SK-N-DZ (cell line): ENCODE measurements at regions not wholly inside any gene's neighbourhood (a gene's known extent, or its start where the extent isn't known, plus 50 kb on each side); places are given as distances from the start of the nearest gene placed in this dataset.

Experiments used
- DNase-seq: peaks from one replicate; pipeline ENCODE4 v3.0.0-alpha.2; 2015; ENCODE audit warnings: low spot score

DNA sequence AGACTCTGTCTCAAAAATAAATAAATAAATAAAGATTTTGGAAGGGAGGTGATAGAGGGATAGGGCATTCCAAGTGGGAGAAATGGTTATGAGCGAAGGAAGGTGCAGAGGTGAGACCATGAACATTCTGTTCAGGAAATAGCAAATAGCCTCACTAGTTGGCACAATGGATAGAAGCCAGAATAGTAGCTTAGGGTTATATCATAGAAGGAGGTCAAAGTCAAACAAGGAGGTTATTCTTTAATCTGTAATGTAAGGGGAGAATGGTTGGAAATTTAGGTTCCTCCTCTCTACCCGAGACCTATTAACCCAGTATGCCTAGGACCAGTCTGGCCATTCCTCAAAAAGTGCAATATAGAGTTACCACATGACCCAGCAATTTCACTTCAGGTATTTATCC, 275.8 kb downstream of the MN1 start:
- no peak for DNase-seq

DNA sequence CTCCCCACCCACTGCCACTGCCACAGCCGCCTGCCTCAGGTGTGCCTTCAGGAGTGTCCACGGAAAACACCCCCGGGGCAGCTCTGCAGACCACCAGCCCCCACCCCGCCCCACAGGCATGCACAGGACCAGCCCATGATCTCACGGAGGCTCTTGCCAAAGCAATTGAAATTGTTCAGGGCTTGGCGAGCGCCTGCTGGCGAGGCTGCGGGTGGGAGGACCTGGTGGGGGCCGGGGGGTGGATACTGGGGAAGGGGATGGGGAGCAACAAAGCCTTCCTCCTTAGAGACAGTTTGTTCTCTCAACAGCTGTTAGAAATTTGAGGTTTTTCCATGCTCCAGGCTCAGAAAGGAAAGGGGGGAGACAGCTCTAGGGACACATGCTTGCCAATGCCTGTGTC, 274.7 kb downstream of the MN1 start:
- no peak for DNase-seq

DNA sequence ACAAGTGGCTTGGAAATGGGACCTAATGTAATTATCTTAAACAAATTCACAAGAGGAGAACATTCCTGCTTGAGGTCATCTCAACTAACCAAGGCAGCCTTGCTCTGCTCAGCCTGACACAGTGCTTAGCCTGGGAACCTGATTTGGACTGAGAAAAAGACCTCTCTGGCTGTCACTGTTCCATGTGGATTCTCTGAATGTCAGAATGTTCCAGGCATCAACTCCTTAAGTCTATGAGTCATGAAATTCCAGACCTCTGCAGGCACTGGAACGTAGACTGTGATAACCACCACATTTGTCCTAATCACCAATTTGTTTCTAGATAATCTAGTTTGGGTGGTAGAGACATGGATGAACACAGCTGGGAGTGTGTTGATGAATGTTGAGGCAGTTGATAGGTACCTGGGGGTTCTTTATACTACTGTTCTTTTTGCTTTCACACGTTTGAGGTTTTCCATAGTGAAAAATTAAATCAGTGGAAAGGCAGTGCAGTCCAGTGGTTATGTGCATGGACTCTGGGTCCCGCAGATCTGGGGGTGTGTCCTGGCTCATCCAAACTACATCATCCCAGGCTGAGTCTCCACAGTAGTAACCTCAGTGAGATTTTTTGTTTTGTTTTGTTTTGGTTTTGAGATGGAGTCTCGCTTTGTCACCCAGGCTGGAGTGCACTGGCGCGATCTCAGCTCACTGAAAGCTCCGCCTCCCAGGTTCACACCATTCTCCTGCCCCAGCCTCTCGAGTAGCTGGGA, 269.6 kb downstream of the MN1 start:
- DNase-seq, result no peak

DNA sequence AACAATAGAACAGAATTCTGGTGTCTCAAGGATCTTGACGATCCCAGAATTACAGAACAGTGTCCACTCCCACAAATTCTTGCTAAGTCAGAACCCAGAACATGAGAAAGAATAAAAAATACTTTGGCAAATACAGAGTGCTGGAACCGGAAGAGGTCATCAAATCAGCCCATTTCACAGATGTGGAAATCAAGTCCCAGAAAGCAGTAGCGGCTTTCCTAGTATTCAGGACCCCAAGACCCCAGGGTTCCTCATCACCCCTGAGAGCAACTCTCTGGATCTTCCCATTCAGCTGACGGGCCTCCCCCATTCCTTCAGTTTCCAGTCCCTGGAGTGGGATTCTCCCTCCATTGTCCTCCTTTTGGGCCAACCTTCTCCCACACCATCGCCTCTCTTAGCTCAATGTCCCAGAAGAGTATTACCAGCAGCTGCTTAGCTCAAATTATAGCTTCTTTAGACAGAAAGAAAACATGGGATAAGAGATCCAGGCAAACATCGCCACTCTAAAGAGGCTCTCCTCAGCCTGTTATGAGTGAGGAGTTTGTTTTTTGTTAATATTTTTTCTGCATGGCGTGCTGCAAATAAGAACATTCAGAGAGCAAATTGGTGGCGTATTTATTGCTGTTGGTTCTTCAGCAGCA, 268.3 kb downstream of the MN1 start:
- no peak for DNase-seq

DNA sequence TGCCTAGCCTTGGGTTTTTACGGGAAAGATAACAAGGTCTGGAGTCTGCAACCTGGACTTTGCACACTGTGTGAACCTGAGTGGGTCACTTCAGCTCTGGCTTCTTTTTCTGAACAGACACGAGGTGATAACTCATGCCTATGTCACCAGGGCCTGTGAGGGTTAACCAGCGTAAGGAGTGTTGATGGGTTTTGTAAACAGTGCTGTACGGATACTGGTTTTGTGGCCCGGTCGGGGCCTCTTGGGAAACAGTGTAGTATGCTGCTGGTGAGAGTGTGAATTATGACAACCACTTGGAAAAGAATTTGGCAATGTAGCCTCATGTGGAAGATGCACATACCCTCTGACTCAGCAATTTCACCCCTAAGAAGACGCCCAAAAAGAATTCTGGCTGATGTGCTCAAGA, 266.8 kb downstream of the MN1 start:
- no peak for DNase-seq

DNA sequence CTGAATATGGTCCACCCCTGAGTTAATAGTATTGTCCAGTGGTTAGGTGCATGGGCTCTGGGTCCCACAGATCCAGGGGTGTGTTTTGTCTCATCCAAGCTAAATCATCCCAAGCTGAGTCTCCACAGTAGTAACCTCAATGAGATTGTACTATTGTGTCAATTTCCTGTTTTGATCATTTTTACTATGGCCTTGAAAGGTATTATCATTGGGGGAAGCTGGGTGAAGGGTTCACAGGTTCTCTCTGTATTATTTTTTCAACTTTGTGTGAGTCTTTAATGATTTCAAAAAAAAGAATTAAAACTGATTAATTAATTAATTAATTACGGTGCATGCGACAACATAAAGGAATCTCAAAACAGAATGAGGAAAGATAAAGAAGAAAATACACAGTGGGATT, 266.1 kb downstream of the MN1 start:
- DNase-seq, result no peak

DNA sequence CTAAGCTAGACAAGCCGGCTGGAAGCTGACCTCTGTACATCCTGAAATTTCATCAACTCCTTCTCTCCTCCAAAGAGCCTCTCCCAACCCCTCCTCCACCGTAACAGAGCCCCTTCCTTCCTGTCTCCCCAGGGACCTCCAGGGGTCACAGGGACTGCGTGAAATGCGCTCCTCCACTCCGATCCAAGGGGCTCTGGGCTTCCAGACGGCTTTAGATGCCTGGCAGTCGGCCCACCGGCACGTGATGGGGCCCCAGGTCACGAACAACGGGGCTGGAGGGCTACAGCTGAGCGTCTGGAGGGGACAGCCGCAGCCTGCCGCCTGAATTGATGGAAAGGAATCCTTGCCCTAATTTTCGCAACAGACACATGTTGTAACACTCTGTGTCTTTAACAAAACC, 264.1 kb downstream of the MN1 start:
- DNase-seq, result peak; percentile 11

DNA sequence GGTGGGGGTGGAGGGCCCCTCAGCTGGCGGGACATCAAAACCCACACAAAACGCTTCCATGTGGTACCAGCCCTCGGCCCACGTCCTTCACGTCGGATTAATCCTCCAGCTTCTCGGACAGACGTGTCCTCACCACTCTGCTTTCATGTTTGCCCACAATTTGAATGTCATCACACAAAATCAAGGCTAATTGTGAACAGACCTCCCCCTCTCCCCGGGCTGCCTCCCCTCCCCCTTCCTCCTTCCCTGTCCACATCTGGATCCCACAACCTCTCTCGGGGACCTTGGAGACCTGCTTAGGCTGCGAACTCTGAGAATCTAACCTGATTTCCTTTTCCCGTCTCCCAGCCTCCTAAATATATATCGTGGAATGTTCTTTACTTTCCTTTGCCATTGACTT, 262.9 kb downstream of the MN1 start:
- no peak for DNase-seq

DNA sequence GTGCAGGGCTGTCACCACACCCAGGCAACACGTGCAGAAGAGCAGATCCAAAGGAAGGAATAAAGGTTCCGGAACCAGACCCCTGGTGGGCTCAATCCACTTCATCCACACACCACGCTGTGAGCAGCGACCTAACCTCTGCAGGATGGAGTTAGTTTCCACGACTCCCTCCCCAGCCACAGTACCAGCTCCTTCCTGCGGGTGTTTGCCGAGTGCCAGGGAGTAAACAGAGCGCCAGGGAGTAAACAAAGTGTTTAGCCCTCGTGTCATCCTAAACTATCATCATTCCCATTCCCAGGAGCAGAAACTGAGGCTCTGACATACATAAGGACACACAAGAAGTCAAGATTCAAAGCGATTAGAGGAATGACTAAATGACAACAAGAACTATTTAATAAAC, 261.3 kb downstream of the MN1 start:
- DNase-seq, result no peak

DNA sequence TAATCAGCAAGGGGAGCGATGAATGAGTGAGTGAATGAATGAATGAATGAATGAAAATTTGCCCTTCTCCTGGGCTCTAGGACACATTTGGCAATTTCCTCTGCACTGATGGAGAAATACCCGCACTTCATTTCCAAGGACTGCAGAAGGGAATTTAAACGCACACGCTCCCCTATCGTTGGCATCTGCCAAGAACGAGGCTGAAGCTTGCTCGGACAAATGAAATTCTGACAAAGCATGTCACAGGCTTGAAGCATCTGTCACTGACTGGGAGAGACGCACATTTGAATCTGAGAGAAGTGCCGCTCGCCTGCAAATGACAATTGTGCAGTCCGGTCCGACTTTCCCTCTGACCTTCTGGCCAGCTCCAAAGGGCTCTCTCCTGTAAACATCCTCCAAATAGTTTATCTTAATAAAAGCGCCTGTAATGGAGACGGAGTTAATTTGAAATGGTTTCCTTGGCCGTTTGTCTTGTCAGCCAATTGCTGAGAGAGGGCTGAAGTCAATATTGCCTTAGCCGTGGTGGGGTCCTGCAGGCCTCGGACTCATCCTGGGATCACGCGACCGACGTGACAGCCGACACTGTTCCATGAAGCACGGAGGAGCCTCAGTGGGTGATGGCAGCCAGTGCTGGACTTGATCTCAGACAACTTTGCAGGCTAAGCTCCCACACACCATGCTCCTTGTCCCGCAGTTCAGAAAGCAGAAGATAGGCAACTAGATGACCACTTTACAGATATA, 260.7 kb downstream of the MN1 start:
- DNase-seq, result no peak

DNA sequence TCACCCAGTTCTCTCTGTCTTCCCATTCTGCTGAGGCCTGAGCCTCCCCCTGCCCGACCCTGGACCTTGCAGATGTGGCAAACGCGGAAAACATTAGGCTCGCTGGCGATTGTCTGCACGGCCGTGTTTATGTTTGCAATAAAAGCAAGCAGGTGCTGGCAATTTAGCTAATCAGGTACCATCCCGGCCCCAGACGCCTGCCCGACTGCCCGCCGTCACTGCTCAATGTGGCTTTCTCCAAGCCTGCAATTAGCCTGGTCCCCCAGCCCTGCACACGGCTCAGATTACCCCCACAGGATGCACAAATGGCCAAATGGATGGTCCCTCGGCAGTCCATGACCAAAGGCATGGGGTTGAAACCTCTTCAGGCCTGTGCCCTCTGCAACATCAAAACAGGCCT, 259.7 kb downstream of the MN1 start:
- peak; percentile 12 for DNase-seq

DNA sequence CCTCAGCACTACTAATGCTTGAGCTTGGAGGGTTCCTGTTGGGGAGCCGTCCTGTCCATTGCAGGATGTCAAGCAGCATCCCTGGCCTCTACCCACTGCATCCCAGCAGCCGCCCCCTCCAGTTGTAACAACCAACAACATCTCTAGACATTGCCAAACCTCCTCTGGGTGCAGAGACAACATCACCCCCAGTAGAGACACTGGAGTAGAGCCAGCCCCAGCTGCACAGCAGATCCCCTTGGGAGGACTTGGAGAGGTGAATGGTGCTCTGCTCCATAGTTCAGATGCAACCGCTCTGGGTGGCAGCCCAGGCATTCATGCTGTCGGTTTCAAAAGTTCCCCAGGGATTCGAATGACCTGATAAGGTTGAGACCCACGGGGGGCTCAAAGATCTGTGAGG, 259.0 kb downstream of the MN1 start:
- DNase-seq, result no peak

DNA sequence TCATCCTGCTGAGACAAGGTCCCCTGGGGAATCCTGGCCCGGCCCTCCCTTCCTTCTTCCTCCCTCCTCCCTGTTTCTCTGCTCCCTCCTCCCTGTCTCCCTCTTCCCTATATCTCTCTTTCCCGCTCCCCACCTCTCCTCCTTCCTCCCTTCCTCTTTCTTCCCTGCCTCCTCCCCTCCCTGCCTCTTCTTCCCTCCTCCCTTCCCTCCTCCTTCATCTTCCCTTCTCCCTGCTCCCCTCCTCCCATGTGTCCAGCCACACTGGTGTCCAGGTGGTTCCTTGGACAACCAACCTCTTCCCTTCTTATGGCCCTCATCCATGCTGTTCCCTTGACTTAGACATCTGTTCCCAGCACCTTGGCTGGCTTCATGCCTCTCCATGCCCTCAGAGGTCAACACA, 258.1 kb downstream of the MN1 start:
- DNase-seq, result no peak

DNA sequence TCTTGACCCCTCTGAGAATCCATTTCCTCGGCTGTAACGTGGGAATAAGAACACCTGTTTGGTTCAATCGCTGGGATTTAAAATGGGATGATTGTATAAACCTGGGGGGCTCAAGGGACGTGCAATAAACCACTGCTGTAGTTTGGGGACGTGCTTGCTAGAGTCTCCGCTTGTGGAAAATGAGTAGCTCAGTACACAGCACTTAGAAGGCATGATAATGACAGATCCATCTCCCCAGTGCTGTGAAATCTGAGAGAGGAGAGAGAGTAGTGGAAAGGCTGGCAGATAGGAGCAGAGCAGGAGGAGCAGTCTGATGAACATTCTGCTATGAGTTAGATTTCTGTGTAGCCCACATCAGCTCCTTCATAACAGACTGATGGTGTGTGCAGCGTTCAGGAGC, 256.5 kb downstream of the MN1 start:
- no peak for DNase-seq

DNA sequence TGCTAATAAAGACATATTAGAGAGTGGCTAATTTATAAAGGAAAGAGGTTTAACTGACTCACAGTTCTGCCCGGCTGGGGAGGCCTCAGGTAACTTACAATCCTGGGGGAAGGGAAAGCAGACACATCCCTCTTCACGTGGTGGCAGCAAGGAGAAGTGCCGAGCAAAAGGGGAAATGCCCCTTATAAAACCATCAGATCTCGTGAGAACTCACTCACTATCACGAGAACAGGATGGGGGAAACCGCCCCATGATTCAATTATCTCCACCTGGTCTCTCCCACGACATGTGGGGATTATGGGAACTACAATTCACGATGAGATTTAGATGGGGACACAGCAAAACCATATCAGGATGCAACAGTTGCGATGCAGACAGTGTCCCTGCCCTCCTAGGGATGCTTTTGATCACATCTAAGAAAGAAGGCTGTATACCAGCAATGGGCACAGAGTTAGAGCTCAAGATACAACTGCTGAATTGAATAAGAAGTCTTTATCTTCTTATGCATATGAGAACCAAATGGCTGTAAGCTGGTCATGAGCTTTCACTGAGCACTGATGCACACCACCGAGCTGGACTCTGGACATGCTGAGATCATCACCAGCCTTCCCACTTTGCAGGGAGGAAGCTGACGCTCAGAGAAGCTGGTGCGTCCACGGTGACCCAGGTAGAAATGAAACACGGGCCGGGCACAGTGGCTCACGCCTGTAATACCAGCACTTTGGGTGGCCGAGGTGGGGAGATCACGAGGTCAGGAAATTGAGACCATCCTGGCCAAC, 255.2 kb downstream of the MN1 start:
- DNase-seq, result no peak

DNA sequence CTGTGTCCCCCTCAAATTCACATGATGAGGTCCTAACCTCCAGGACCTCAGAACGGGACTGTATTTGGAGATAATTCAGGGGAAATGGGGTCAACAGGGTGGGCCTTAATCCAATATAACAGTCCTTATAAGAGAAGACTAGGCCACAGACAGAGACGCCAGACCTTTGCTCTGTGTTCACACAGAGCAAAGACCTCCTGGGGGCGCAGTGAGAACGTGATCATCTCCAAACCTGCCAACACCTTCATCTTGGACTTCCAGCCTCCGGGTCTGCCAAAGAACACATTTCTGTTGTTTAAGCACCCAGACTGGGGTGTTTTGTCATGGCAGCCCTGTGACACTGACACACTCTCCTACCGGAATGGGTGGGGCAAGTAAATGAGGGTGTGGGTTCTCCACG, 250.2 kb downstream of the MN1 start:
- DNase-seq, result no peak

DNA sequence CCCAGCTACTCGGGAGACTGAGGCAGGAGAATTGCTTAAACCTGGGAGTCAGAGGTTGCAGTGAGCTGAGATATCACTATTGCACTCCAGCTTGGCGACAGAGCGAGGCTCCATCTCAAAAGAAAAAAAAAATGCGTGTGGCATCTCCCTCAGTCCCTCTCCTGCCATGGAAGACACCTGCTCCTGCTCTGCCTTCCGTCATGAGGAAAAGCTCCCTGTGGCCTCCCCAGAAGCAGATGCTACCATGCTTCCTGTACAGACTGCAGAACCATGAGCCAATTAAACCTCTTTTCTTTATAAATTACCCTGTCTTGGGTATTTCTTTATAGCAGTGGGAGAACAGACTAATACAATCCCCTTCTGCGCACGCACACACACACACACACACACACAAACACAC, 249.4 kb downstream of the MN1 start:
- DNase-seq, result no peak

DNA sequence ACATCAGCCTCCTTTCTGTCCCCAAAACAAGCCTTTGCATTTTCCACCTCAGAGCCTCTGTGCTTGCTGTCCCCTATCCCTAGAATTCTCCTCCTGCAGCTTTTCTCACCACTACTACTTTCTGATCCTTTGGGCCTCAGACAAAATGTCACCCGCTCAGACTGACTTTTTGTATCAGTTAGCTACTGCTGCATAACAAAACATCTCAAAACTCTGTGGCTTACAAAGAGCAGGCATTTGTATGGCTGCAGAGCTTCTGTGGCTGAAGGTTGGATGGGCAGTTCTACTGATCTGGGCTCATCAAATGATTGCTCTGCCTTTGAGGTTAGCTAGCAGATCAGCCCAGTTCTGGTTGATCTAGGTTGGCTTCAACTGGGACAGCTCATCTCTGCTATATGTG, 248.7 kb downstream of the MN1 start:
- DNase-seq, result no peak

DNA sequence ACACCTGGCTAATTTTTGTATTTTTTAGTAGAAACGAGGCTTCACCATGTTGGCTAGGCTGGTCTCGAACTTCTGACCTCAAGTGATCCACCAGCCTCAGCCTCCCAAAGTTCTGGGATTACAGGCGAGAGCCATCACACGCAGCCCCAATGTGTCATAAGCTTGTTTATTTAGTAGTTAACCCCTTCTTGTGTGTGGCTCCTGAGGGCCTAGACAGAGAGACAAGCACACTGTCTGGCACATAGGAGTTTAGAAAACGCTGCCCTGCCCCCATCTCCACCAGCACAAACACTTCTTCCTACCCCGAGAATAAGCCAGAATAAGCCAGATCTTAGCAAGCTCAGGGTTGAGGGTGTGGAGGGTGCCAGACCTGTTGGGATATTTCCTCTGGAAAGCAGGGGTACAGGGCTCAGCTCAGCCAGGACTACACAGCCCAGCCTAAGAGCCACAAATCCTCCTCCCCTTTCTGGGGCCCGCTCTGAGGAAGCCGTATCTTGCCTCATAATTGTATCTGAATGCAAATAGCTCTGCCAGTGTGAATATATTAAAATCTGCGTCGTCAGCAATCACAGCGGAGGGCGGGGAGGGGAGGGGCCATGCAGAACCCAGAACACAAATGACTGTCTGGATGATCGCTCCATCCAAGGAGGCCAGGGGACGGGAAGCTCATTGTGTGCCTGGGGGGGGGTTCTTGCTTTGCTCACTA, 247.3 kb downstream of the MN1 start:
- DNase-seq, result no peak

DNA sequence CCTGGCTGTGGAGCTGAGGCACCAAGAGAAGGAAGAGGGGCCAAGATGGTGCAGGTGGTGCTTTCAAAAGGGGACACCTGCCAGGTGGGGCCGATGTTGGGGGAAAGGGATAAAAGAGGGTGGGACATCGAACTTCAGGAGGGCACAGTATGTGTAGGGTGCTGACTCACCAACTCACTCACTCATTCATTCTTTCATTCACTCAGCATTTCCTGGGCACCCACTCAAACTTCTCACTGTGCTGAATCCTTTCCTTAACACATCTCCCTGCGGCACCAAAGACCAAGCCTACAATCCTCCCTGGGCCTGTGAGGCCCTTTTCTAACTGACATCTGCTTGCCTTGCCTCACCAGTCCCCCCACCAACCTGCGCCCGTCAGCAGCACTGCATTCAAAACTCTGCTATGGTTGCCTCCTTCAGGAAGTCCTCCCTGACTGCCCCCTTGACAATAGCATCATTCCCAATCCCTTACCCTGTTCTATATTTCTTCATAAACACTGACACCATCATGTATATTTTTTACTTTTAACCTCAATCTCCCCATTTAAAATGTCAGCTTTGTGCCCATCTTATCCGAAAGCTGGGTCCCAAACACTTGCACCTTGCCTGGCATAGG, 246.6 kb downstream of the MN1 start:
- DNase-seq, result no peak

DNA sequence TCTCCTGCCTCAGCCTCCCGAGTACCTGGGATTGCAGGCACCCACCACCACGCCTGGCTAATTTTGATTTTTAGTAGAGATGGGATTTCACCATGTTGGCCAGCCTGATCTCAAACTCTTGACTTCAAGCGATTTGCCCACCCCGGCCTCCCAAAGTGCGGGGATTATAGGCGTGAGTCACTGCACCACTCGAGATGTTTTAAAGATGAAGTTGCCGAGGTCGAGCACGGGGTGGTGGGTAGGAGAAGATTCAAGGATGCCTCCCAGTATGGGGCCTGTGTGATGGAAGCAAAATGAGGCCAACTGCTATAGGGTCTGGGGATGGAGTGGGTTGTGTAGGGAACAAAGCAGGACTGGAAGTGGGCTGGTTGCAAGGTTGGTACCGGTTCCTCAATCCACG, 245.2 kb downstream of the MN1 start:
- DNase-seq, result no peak
